Activated CD4-positive, alpha-beta T cell treated with anti-CD3 and anti-CD28 coated beads, Interleukin-2, Interleukin-6, amounts not matched to agents 100 ng/mL and 50 ng/mL, durations not matched to agents 16 hours and 8 hours (primary cell): ENCODE measurements at regions not wholly inside any gene's neighbourhood (a gene's known extent, or its start where the extent isn't known, plus 50 kb on each side); places are given as distances from the start of the nearest gene placed in this dataset.
"Not testable (repeated sequence)": the region's sequence is repeated elsewhere in the genome, so short reads cannot be mapped to it uniquely, and the experiment has no call there.

Source experiments
- DNase-seq: peaks from one replicate; pipeline ENCODE4 v3.0.0-alpha.2; 2020

DNA sequence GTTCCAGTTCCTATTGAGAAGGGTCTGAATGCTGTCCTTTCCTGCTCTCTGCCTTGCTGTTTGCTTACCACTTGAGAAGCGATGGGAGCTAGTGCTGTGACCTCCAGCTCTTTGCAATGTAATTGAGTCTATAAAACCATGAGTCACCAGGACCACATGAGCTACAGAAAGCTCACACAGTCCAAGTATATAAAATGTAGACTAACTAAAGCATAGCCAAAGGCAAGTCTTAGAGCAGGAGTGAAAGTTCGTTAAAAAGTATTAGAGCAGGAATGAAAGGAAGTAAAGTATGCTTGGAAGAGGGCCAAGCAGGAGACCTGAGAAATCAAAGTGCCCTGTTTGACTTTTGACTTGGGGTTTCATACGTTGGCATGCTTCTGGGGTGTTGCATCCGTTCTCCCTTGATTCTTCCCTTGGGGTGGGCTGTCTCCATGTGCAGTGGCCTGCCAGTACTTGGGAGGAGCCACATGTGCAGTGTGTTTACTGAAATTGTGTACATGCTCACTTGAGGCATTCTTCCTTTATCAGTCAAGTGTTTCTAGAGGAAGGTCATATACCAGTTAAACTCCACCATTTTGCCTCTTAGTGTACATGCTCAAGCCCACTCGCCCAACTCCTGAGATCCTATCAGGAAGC, 71.3 kb upstream of the KIT start:
- DNase-seq = no peak

DNA sequence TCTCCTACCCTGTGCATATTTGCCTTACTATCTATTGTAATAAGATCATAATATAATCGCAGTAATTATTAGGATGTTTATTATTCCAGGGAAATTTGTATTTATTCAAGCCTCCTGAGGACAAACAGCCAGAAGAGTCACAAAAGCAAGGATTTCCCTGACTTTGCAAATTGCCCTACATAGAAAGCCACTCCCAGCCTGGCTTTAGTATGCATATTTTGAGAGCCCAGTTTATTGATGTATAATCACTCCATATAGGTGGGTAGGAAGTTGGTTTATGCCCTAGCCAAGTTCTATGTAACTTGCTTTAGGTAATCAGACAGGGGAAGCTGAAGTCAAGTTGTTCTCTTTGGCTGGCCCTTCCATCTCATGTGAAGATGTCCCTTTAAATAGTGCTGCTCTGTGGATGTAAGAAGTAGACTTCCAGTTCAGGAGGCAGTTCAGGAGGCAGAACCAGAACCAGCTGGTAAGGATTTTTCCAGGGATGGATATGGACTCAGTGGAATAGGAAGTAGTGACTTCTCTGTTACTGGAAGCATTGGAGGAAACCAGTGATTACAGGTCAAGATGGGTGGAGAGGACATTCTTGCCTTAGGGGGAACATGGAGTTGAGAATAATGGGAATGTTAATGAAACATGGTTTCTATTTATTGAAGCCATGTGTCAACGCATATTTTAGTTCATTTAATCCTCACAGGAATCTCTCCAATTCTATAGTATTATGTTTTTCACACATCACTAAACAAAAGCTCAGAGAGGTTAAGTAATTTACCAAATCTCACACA, 70.5 kb upstream of the KIT start:
- no peak for DNase-seq

DNA sequence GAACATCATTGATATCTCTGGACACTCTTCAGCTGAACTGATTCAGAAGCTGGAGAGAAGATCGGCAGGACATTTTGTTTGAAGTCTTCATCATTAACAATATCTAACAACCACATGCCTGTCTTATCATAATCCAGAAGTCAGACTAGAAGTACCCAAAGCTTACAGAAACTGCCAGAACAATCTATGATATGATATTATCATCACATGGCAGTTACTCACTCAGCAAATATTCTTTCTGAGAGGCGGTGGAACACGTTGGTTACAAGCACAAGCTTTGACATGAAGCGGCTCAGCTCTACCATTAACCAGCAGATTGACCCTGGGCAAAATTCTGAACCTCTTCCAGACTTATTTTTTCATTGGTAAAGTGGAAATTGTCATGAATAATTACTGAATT, 69.4 kb upstream of the KIT start:
- no peak for DNase-seq

DNA sequence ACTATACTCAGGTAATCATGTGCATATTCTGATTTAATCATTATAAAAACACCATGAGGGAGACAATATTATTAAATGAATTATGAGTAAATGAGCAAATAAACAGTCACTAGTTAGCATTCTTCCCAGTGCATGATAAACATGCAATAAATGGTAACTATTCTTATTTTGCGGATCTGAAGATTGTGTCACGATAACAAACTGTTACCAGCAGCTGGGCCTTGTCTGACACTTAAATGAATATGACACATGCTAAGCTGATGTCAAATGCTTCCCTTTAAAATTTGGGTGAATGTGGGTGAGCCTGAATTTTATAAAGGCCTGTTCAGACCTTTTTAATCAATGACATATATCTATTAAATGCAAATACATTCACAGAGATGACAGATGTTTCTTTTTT, 68.2 kb upstream of the KIT start:
- no peak for DNase-seq

DNA sequence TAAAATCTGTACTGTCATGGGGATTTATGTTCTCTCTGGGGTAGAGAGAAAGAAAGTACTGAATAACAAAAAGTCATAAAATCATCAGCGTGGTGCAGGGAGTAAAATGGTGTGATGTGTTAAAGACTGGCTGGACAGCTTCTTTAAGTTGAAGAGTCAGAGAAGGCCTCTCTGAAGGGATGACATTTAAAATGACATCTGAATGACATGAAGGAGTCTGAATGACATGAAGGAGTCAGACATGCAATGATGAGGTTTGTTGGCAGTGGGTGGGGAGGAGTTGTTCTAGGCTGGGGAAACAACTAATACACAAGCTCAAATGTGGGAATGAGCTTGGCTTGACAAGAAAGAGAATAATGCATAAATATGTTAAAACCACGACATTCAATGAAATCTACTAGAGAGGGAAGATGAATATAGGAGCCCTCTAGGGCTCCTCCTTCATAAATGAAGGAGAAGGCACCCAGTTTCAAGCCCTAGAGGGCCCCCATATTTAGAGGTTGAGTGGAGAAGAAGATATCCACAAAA, 63.9 kb upstream of the KIT start:
- no peak for DNase-seq

DNA sequence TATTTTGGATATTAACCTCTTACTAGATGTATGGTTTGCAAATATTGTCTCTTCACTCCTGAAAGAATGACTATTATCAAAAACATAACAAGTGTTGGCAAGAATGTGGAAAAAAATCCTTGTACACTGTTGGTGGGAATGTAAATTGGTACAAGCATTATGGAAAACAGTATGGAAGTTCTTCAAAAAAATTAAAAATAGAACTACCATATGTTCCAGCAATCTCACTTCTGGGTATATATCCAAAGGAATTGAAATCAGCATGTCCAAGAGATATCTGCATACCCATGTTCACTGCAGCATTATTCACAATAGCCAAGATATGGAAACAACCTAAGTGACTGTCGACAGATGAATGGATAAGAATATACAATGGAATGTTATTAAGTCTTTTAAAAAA, 61.6 kb upstream of the KIT start:
- DNase-seq = no peak

- DNase-seq = not testable (repeated sequence)
These were observed 60.1 kb upstream of the KIT start for GRCh38 chr4:54597678-54598077.

DNA sequence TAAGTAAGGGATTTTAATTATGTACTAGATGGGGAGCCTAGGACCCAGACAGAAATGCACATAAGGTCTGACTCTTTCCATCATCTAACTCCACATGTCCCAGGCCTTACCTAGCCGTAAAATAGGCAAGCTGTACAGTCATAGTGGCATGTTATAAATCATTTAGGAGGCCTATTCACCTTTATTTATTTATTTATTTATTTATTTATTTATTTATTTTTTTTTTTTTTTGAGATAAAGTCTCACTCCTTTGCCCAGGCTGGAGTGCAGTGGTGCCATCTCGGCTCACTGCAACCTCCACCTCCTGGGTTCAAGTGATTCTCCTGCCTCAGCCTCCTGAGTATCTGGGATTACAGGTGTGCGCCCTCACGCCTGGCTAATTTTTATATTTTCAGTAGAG, 55.6 kb upstream of the KIT start:
- not testable (repeated sequence) for DNase-seq

GRCh38 chr4:54607067-54607466, 50.7 kb upstream of the KIT start:
- DNase-seq = no peak

GRCh38 chr4:54607521-54607920, 50.2 kb upstream of the KIT start:
- no peak for DNase-seq
